CD8-positive, alpha-beta memory T cell (primary cell): ENCODE measurements at regions not wholly inside any gene's neighbourhood (a gene's known extent, or its start where the extent isn't known, plus 50 kb on each side); places are given as distances from the start of the nearest gene placed in this dataset.

Source experiments
- CTCF ChIA-PET: fragments of 350-600 bp; sonication (Branson Sonifier 250); formaldehyde crosslinking; loops from one replicate; lab custom pipeline; 2021; ENCODE audit warnings: antibody characterized with exemption; lab: Charles Lee
- POLR2A ChIA-PET: fragments of 350-600 bp; sonication (Branson Sonifier 250); formaldehyde crosslinking; loops from one replicate; lab custom pipeline; 2021; ENCODE audit warnings: antibody characterized with exemption; lab: Charles Lee
- DNase-seq, 5 donors: peaks; one replicate each; pipeline versions ENCODE4 v3.0.0 to v3.0.0-alpha.2; 2020 to 2022; ENCODE audit warnings: mixed read lengths in 1 of 5
- H3K27ac ChIP-seq: one replicate; pipeline ENCODE4 v1.7.0; 2013; ENCODE audit warnings: low read depth, mild to moderate bottlenecking, low read length, moderate library complexity
- H3K27me3 ChIP-seq: 2 replicates; pipeline ENCODE4 v1.7.0; 2013; ENCODE audit warnings: low read length, mild to moderate bottlenecking; ENCODE audit not compliant: insufficient read depth, poor library complexity, severe bottlenecking
- H3K36me3 ChIP-seq: 2 replicates; pipeline ENCODE4 v1.7.0; 2013; ENCODE audit warnings: mild to moderate bottlenecking, low read length, moderate library complexity; ENCODE audit not compliant: insufficient read depth
- H3K4me1 ChIP-seq: 2 replicates; pipeline ENCODE4 v1.7.0; 2013; ENCODE audit warnings: mild to moderate bottlenecking, low read length, moderate library complexity; ENCODE audit not compliant: insufficient read depth
- H3K4me3 ChIP-seq: 2 replicates; pipeline ENCODE4 v1.7.0; 2013; ENCODE audit warnings: mild to moderate bottlenecking, low read length
- H3K9me3 ChIP-seq: 2 replicates; pipeline ENCODE4 v1.7.0; 2013; ENCODE audit warnings: mild to moderate bottlenecking, low read length
- H3K27ac Mint-ChIP-seq, 8 donors: one replicate each; pipeline ENCODE4 v1.8.0; 2020 to 2021; ENCODE audit warnings: mixed read lengths in 8 of 8, mild to moderate bottlenecking in 6 of 8, inconsistent platforms in 3 of 8, moderate library complexity in 3 of 8
- H3K27me3 Mint-ChIP-seq, 2 donors: one replicate each; pipeline ENCODE4 v1.8.0; 2020 to 2021; ENCODE audit warnings: mixed read lengths in 2 of 2, mild to moderate bottlenecking in 1 of 2, moderate library complexity in 1 of 2
- H3K36me3 Mint-ChIP-seq, 3 donors: one replicate each; pipeline ENCODE4 v1.8.0; 2020 to 2021; ENCODE audit warnings: mixed read lengths in 3 of 3, inconsistent platforms in 1 of 3, mild to moderate bottlenecking in 1 of 3
- H3K4me1 Mint-ChIP-seq, 3 donors: one replicate each; pipeline ENCODE4 v1.8.0; 2020 to 2021; ENCODE audit warnings: mixed read lengths in 3 of 3, inconsistent platforms in 1 of 3, mild to moderate bottlenecking in 1 of 3
- H3K4me3 Mint-ChIP-seq, 7 donors: one replicate each; pipeline ENCODE4 v1.8.0; 2020 to 2021; ENCODE audit warnings: mixed read lengths in 7 of 7, mild to moderate bottlenecking in 6 of 7, moderate library complexity in 4 of 7, inconsistent platforms in 2 of 7
- H3K9me3 Mint-ChIP-seq, 5 donors: one replicate each; pipeline ENCODE4 v1.8.0; 2020 to 2022; ENCODE audit warnings: mixed read lengths in 5 of 5, mild to moderate bottlenecking in 3 of 5, moderate library complexity in 2 of 5, inconsistent platforms in 1 of 5

DNA sequence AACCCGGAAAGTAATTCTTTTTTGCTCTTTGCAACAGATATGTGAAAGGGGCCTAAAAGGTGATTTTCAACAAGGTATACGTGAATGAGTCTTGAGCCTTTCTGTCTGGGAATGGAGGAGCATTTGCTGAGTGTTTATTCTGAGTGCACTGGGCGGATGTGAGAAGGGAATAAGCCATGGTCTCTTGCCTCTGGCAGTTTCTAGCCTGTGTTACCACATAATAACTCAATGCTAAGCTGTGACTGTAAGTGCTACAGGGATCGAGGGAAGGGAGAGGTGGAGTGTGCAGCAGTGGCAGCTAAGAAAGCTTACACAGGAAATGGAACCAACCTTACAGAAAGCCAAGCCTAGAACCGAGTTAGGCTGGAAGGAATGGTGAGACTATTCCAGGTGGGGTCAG is 444.3 kb downstream of the SLC4A3 start:
- H3K27me3 Mint-ChIP-seq: peaks cover 0 to 7% of the 10 kb centered on the region in 2 donors
- POLR2A ChIA-PET: interaction anchor here (0.7 kb wide), 1 partner anchor 1423 kb away, joined by 3 read pairs; no protein-coding TSS in a partner anchor

GRCh38 chr2:220072669-220073220 is 445.3 kb downstream of the SLC4A3 start:
- peaks cover 0 to 7% of the 10 kb centered on the region in 2 donors for H3K27me3 Mint-ChIP-seq
- H3K27ac Mint-ChIP-seq: no peak overlapping the region
- POLR2A ChIA-PET: no interaction called here
- H3K9me3 Mint-ChIP-seq: peaks cover 0 to 5% (median 0%) of the 10 kb centered on the region in 5 donors
- no peaks in the 10 kb centered on the region for H3K36me3 Mint-ChIP-seq
- DNase-seq: no peak
- Histone ChIP-seq H3K4me3 (no peak overlapping the region), H3K9me3 (no peaks in the 10 kb centered on the region), H3K4me1 (no peaks in the 10 kb centered on the region), H3K27ac (no peak overlapping the region), H3K27me3 (no peaks in the 10 kb centered on the region), H3K36me3 (no peaks in the 10 kb centered on the region)
- no peak overlapping the region for H3K4me3 Mint-ChIP-seq
- H3K4me1 Mint-ChIP-seq: no peaks in the 10 kb centered on the region
- CTCF ChIA-PET: no interaction called here

More for the DNA sequence above, 444.3 kb downstream of the SLC4A3 start:
- H3K4me1 ChIP-seq: no peaks in the 10 kb centered on the region
- no peaks in the 10 kb centered on the region for H3K36me3 Mint-ChIP-seq
- H3K4me3 Mint-ChIP-seq: no peak overlapping the region
- H3K36me3 ChIP-seq: no peaks in the 10 kb centered on the region
- no peak overlapping the region for H3K4me3 ChIP-seq
- no peaks in the 10 kb centered on the region for H3K4me1 Mint-ChIP-seq
- no peaks in the 10 kb centered on the region for H3K9me3 ChIP-seq
- CTCF ChIA-PET: no interaction called here
- H3K9me3 Mint-ChIP-seq: peaks cover 0 to 5% (median 0%) of the 10 kb centered on the region in 5 donors
- no peak for DNase-seq
- no peak overlapping the region for H3K27ac Mint-ChIP-seq
- no peaks in the 10 kb centered on the region for H3K27me3 ChIP-seq
- H3K27ac ChIP-seq: no peak overlapping the region

DNA sequence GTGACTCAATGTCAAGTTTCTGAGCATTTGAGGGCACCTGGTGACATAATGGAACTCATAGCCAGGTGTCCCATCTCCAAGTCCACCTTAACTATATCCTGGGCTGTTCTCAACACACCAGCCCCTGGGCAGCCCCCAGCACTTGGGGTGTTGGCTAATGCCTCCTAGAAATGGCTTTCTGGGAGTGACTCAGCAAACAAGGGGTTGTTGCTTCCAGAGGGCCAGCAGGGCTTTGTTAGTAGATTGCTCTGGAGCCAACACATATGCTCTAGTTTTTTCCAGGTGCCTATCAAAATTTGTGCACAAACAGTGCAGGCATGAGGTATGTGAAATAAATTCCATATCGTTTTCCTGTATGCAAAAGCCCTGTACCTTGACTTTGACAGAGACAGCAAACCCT is 448.4 kb downstream of the SLC4A3 start:
- Histone ChIP-seq H3K27ac (no peak overlapping the region), H3K27me3 (no peaks in the 10 kb centered on the region), H3K4me1 (no peaks in the 10 kb centered on the region), H3K36me3 (no peaks in the 10 kb centered on the region), H3K4me3 (no peak overlapping the region), H3K9me3 (no peaks in the 10 kb centered on the region)
- Mint-ChIP-seq H3K9me3 (peaks cover 0 to 2% (median 0%) of the 10 kb centered on the region in 5 donors), H3K27me3 (peaks cover 0 to 5% of the 10 kb centered on the region in 2 donors), H3K4me1 (no peaks in the 10 kb centered on the region), H3K36me3 (no peaks in the 10 kb centered on the region), H3K27ac (no peak overlapping the region), H3K4me3 (no peak overlapping the region)
- no peak for DNase-seq
- ChIA-PET POLR2A (no interaction called here), CTCF (no interaction called here)

DNA sequence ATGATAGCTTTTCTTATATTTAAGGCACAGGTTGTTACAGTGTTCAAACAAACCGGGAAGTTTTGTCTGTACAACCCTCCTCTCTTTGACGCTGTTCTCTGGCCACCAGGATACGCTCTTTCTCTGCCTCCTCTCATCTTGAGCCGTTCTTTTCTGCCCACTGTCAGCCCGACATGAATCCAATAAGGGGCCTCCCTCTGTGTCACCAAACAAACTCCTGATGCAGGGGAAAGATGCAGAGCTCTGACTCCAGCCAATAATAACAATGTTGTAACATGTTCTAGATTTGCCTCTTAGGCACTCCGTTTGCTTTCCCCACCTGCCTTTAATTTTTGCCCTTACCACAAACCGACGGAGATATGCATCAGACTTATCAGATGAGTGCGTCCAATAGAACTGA is 449.3 kb downstream of the SLC4A3 start:
- no peaks in the 10 kb centered on the region for H3K27me3 ChIP-seq
- no peak overlapping the region for H3K4me3 ChIP-seq
- ChIA-PET POLR2A (no interaction called here), CTCF (no interaction called here)
- H3K27ac ChIP-seq: no peak overlapping the region
- Mint-ChIP-seq H3K4me3 (no peak overlapping the region), H3K36me3 (no peaks in the 10 kb centered on the region), H3K27ac (no peak overlapping the region), H3K9me3 (peaks cover 0 to 2% (median 0%) of the 10 kb centered on the region in 5 donors), H3K27me3 (peaks cover 3 to 5% of the 10 kb centered on the region in 2 donors), H3K4me1 (no peaks in the 10 kb centered on the region)
- no peaks in the 10 kb centered on the region for H3K9me3 ChIP-seq
- no peaks in the 10 kb centered on the region for H3K36me3 ChIP-seq
- no peak for DNase-seq
- no peaks in the 10 kb centered on the region for H3K4me1 ChIP-seq

- H3K27ac ChIP-seq: no peak overlapping the region
- H3K36me3 ChIP-seq: no peaks in the 10 kb centered on the region
- no peak for DNase-seq
- CTCF ChIA-PET: no interaction called here
- no peaks in the 10 kb centered on the region for H3K4me1 ChIP-seq
- no peak overlapping the region for H3K27ac Mint-ChIP-seq
- no peaks in the 10 kb centered on the region for H3K27me3 ChIP-seq
- H3K36me3 Mint-ChIP-seq: no peaks in the 10 kb centered on the region
- H3K4me3 Mint-ChIP-seq: no peak overlapping the region
- no peak overlapping the region for H3K4me3 ChIP-seq
- POLR2A ChIA-PET: no interaction called here
- peaks cover 3% of the 10 kb centered on the region in 2 donors for H3K27me3 Mint-ChIP-seq
- no peaks in the 10 kb centered on the region for H3K9me3 ChIP-seq
- peaks cover 0 to 3% (median 0%) of the 10 kb centered on the region in 5 donors for H3K9me3 Mint-ChIP-seq
- no peaks in the 10 kb centered on the region for H3K4me1 Mint-ChIP-seq
These were observed 450.1 kb downstream of the SLC4A3 start for GRCh38 chr2:220077488-220077887.

GRCh38 chr2:220078439-220078838 is 451.0 kb downstream of the SLC4A3 start:
- Mint-ChIP-seq H3K27ac (no peak overlapping the region), H3K4me1 (no peaks in the 10 kb centered on the region), H3K36me3 (no peaks in the 10 kb centered on the region), H3K27me3 (peaks cover 2 to 3% of the 10 kb centered on the region in 2 donors), H3K4me3 (no peak overlapping the region), H3K9me3 (peaks cover 0 to 3% (median 0%) of the 10 kb centered on the region in 5 donors)
- H3K27me3 ChIP-seq: no peaks in the 10 kb centered on the region
- H3K9me3 ChIP-seq: no peaks in the 10 kb centered on the region
- H3K36me3 ChIP-seq: no peaks in the 10 kb centered on the region
- H3K27ac ChIP-seq: no peak overlapping the region
- DNase-seq: no peak
- H3K4me3 ChIP-seq: no peak overlapping the region
- ChIA-PET POLR2A (no interaction called here), CTCF (no interaction called here)
- no peaks in the 10 kb centered on the region for H3K4me1 ChIP-seq

- Histone ChIP-seq H3K4me3 (no peak overlapping the region), H3K27ac (no peak overlapping the region), H3K36me3 (no peaks in the 10 kb centered on the region), H3K9me3 (no peaks in the 10 kb centered on the region), H3K27me3 (no peaks in the 10 kb centered on the region), H3K4me1 (no peaks in the 10 kb centered on the region)
- H3K36me3 Mint-ChIP-seq: no peaks in the 10 kb centered on the region
- H3K4me3 Mint-ChIP-seq: no peak overlapping the region
- ChIA-PET POLR2A (no interaction called here), CTCF (no interaction called here)
- H3K9me3 Mint-ChIP-seq: peaks cover 0 to 3% (median 0%) of the 10 kb centered on the region in 5 donors
- peaks cover 0 to 3% of the 10 kb centered on the region in 2 donors for H3K27me3 Mint-ChIP-seq
- H3K4me1 Mint-ChIP-seq: no peaks in the 10 kb centered on the region
- DNase-seq: no peak
- H3K27ac Mint-ChIP-seq: no peak overlapping the region
These were observed 452.2 kb downstream of the SLC4A3 start for GRCh38 chr2:220079595-220079994.

- H3K36me3 Mint-ChIP-seq: no peaks in the 10 kb centered on the region
- H3K27me3 Mint-ChIP-seq: peaks cover 0 to 3% of the 10 kb centered on the region in 2 donors
- ChIA-PET POLR2A (no interaction called here), CTCF (no interaction called here)
- no peak overlapping the region for H3K4me3 Mint-ChIP-seq
- peaks cover 0 to 3% (median 2%) of the 10 kb centered on the region in 5 donors for H3K9me3 Mint-ChIP-seq
- Histone ChIP-seq H3K9me3 (no peaks in the 10 kb centered on the region), H3K27me3 (no peaks in the 10 kb centered on the region), H3K4me1 (no peaks in the 10 kb centered on the region), H3K27ac (no peak overlapping the region), H3K4me3 (no peak overlapping the region), H3K36me3 (no peaks in the 10 kb centered on the region)
- no peak overlapping the region for H3K27ac Mint-ChIP-seq
- no peaks in the 10 kb centered on the region for H3K4me1 Mint-ChIP-seq
- no peak for DNase-seq
These were observed 453.7 kb downstream of the SLC4A3 start for GRCh38 chr2:220081171-220081570.
